ENCODE measurements at regions not wholly inside any gene's neighbourhood (a gene's known extent, or its start where the extent isn't known, plus 50 kb on each side); places are given as distances from the start of the nearest gene placed in this dataset.

GRCh38 chr21:28234326-28234725 lies 758.4 kb downstream of the LTN1 start:
- Histone ChIP-seq H3K9me1 (replicated peaks; ENCODE audit: control insufficient read depth, extremely low read depth, insufficient read depth, low read length) (no peaks in the 10 kb centered on the region), H3K36me3 (ENCODE audit: control insufficient read depth in 2 of 2, extremely low read depth in 1 of 2, insufficient read depth in 2 of 2, low read length in 2 of 2) (no peaks in the 10 kb centered on the region), H4K20me1 (replicated peaks; ENCODE audit: control insufficient read depth, extremely low read depth, insufficient read depth, low read length) (no peaks in the 10 kb centered on the region), H3K4me3 (replicated peaks in 1 of 3; ENCODE audit: insufficient read depth in 1 of 3, low read depth in 1 of 3, low read length in 3 of 3) (no peak overlapping the region), H3K79me2 (ENCODE audit: control insufficient read depth, insufficient read depth, low read length) (no peaks in the 10 kb centered on the region), H3K27ac (ENCODE audit: insufficient read depth, low read depth, low read length) (no peak overlapping the region), H3K27me3 (ENCODE audit: control insufficient read depth in 2 of 2, insufficient read depth in 2 of 2, low read length in 2 of 2) (no peaks in the 10 kb centered on the region), H2AFZ (ENCODE audit: low read depth, low read length) (no peak overlapping the region), H3K4me2 (ENCODE audit: insufficient read depth, low read length) (no peak overlapping the region), H3K4me1 (ENCODE audit: control insufficient read depth, extremely low read depth, insufficient read depth, low read length) (peaks cover 18% of the 10 kb centered on the region), H3K9ac (replicated peaks; ENCODE audit: extremely low read depth, insufficient read depth, low read length) (no peak overlapping the region), H3K9me3 (replicated peaks; ENCODE audit: control insufficient read depth, insufficient read depth, low read length) (no peaks in the 10 kb centered on the region)
- dilution Hi-C loops (cut with MboI; ENCODE audit: extremely low pct_ligation_motif_present, low sequenced_read_pairs) (no loop called here), intact Hi-C loops (cut with micrococcal nuclease) (no loop called here)
- TF ChIP-seq POLR2A (IDR thresholded peaks at IDR 0.05; ENCODE audit: low read depth, low read length) (no peak), MAX (IDR thresholded peaks at IDR 0.05; ENCODE audit: insufficient read depth, insufficient read length) (no peak), GATA2 (IDR thresholded peaks at IDR 0.05; ENCODE audit: insufficient read depth, insufficient read length, low read depth, low read length) (no peak), FOS (IDR thresholded peaks at IDR 0.05; ENCODE audit: borderline replicate concordance, insufficient read depth, low read length) (no peak)
- POLR2A ChIA-PET: no interaction called here
- DNase-seq (ENCODE audit: low read depth, low spot score) (no peak), FAIRE-seq (no peak)
- no TSS peak for BruUV-seq (replicated peaks)
- CTCF ChIA-PET: no interaction called here

DNA sequence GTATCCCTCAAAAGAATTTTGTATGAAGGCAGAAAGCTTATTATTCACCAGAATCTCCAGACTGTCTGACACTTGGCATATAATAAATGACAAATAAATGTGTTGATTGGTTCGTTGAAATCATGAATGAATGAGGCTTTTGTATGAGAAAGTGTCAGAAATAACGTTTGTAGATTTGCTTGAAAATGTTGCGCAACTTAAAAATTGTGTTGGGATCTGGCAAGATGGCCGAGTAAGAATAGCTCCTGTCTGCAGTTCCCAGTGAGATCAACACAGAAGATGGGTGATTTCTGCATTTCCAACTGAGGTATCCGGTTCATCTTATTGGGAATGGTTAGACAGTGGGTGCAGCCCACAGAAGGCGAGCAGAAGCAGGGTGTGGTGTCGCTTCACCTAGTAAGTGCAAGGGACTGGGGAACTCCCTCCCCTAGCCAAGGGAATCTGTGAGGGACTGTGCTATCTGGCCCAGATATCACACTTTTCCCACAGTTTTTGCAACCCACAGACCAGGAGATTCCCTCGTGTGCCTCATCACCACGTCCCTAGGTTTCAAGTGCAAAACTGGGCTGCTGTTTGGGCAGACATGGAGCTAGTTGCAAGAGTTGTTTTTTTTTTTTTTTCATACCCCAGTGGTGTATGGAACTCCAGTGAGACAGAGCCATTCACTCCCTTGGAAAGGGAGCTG lies 759.0 kb downstream of the LTN1 start:
- intact Hi-C loops (cut with micrococcal nuclease): no loop called here
- Histone ChIP-seq H2AFZ (ENCODE audit: low read depth, low read length) (no peak overlapping the region), H4K20me1 (replicated peaks; ENCODE audit: control insufficient read depth, extremely low read depth, insufficient read depth, low read length) (no peaks in the 10 kb centered on the region), H3K36me3 (ENCODE audit: control insufficient read depth in 2 of 2, extremely low read depth in 1 of 2, insufficient read depth in 2 of 2, low read length in 2 of 2) (no peaks in the 10 kb centered on the region), H3K4me2 (ENCODE audit: insufficient read depth, low read length) (no peak overlapping the region), H3K9ac (replicated peaks; ENCODE audit: extremely low read depth, insufficient read depth, low read length) (no peak overlapping the region), H3K27me3 (ENCODE audit: control insufficient read depth in 2 of 2, insufficient read depth in 2 of 2, low read length in 2 of 2) (no peaks in the 10 kb centered on the region), H3K79me2 (ENCODE audit: control insufficient read depth, insufficient read depth, low read length) (no peaks in the 10 kb centered on the region), H3K4me3 (replicated peaks in 1 of 3; ENCODE audit: insufficient read depth in 1 of 3, low read depth in 1 of 3, low read length in 3 of 3) (no peak overlapping the region), H3K4me1 (ENCODE audit: control insufficient read depth, extremely low read depth, insufficient read depth, low read length) (peaks cover 18% of the 10 kb centered on the region), H3K9me3 (replicated peaks; ENCODE audit: control insufficient read depth, insufficient read depth, low read length) (no peaks in the 10 kb centered on the region), H3K9me1 (replicated peaks; ENCODE audit: control insufficient read depth, extremely low read depth, insufficient read depth, low read length) (no peaks in the 10 kb centered on the region), H3K27ac (ENCODE audit: insufficient read depth, low read depth, low read length) (no peak overlapping the region)
- dilution Hi-C loops (cut with MboI; ENCODE audit: extremely low pct_ligation_motif_present, low sequenced_read_pairs): no loop called here
- FAIRE-seq (no peak), DNase-seq (ENCODE audit: low read depth, low spot score) (no peak)
- ChIA-PET POLR2A (no interaction called here), CTCF (no interaction called here)
- no TSS peak for BruUV-seq (replicated peaks)
- no peak for TF ChIP-seq MYC (IDR thresholded peaks at IDR 0.05; ENCODE audit: low read depth, low read length)
- no peak for TF ChIP-seq POLR2AphosphoS5 (IDR thresholded peaks at IDR 0.05; ENCODE audit: insufficient read depth, low read depth, low read length)
- TF ChIP-seq EZH2 (IDR thresholded peaks at IDR 0.05; ENCODE audit: borderline replicate concordance, low read depth, low read length, severe bottlenecking): no peak
- no peak for TF ChIP-seq MAX (IDR thresholded peaks at IDR 0.05; ENCODE audit: insufficient read depth, insufficient read length)
- no peak for TF ChIP-seq GATA2 (IDR thresholded peaks at IDR 0.05; ENCODE audit: insufficient read depth, insufficient read length, low read depth, low read length)
